EH (cell line): ENCODE measurements at regions not wholly inside any gene's neighbourhood (a gene's known extent, or its start where the extent isn't known, plus 50 kb on each side); places are given as distances from the start of the nearest gene placed in this dataset.
A peak's percentile ranks its signal among the peaks of the same experiment; 100 is the strongest.
"Not testable (repeated sequence)": the region's sequence is repeated elsewhere in the genome, so short reads cannot be mapped to it uniquely, and the experiment has no call there.

Experiments
- DNase-seq: peaks from one replicate; pipeline ENCODE4 v3.0.0-alpha.2; 2015; ENCODE audit warnings: low read depth

GRCh38 chr7:131792311-131792710 lies 235.9 kb upstream of the PODXL start:
- DNase-seq = no peak

GRCh38 chr7:131787101-131787500 lies 230.7 kb upstream of the PODXL start:
- no peak for DNase-seq

- DNase-seq = no peak
Measured at GRCh38 chr7:131786204-131786603, 229.8 kb upstream of the PODXL start.

- DNase-seq = no peak
Measured at GRCh38 chr7:131778601-131779000, 222.2 kb upstream of the PODXL start.

- no peak for DNase-seq
Measured at GRCh38 chr7:131774419-131775220, 218.2 kb upstream of the PODXL start.

- no peak for DNase-seq
Measured at GRCh38 chr7:131773413-131773812, 217.0 kb upstream of the PODXL start.

- peak; percentile 12 for DNase-seq
Measured at GRCh38 chr7:131769241-131769640, 212.8 kb upstream of the PODXL start.

GRCh38 chr7:131767591-131767990 lies 211.2 kb upstream of the PODXL start:
- no peak for DNase-seq

- no peak for DNase-seq
Measured at GRCh38 chr7:131765575-131765974, 209.1 kb upstream of the PODXL start.

- DNase-seq = no peak
Measured at GRCh38 chr7:131764143-131764775, 207.8 kb upstream of the PODXL start.

GRCh38 chr7:131762753-131763152 lies 206.3 kb upstream of the PODXL start:
- no peak for DNase-seq

- DNase-seq = not testable (repeated sequence)
Measured at GRCh38 chr7:131755801-131756200, 199.4 kb upstream of the PODXL start.

GRCh38 chr7:131753620-131754222 lies 197.3 kb upstream of the PODXL start:
- peak; percentile 9 for DNase-seq

- DNase-seq = no peak
Measured at GRCh38 chr7:131747658-131748232, 191.3 kb upstream of the PODXL start.

- DNase-seq = peak; percentile 54
Measured at GRCh38 chr7:131745390-131746248, 189.2 kb upstream of the PODXL start.

GRCh38 chr7:131741446-131741845 lies 185.0 kb upstream of the PODXL start:
- DNase-seq = no peak

GRCh38 chr7:131737746-131738465 lies 181.5 kb upstream of the PODXL start:
- no peak for DNase-seq

- no peak for DNase-seq
Measured at GRCh38 chr7:131735101-131735500, 178.7 kb upstream of the PODXL start.

GRCh38 chr7:131733604-131734003 lies 177.2 kb upstream of the PODXL start:
- no peak for DNase-seq

GRCh38 chr7:131727189-131727588 lies 170.8 kb upstream of the PODXL start:
- DNase-seq = no peak

GRCh38 chr7:131726686-131727085 lies 170.3 kb upstream of the PODXL start:
- DNase-seq = no peak
